HG03575 (cell line): ENCODE measurements at regions not wholly inside any gene's neighbourhood (a gene's known extent, or its start where the extent isn't known, plus 50 kb on each side); places are given as distances from the start of the nearest gene placed in this dataset.
"Not testable (repeated sequence)": the region's sequence is repeated elsewhere in the genome, so short reads cannot be mapped to it uniquely, and the experiment has no call there.

ENCODE experiments used
- ATAC-seq: cut with Tn5 transposase; IDR thresholded peaks from one replicate; pipeline ENCODE4 v1.9.1; 2021; ENCODE audit not compliant: unreplicated experiment, insufficient number of reproducible peaks, low FRiP score; ENCODE audit errors: extremely low read depth

- no peak for ATAC-seq
Measured at GRCh38 chr2:31748041-31748440, 167.3 kb upstream of the SRD5A2 start.

- ATAC-seq: no peak
Measured at GRCh38 chr2:31739161-31739560, 158.4 kb upstream of the SRD5A2 start.

DNA sequence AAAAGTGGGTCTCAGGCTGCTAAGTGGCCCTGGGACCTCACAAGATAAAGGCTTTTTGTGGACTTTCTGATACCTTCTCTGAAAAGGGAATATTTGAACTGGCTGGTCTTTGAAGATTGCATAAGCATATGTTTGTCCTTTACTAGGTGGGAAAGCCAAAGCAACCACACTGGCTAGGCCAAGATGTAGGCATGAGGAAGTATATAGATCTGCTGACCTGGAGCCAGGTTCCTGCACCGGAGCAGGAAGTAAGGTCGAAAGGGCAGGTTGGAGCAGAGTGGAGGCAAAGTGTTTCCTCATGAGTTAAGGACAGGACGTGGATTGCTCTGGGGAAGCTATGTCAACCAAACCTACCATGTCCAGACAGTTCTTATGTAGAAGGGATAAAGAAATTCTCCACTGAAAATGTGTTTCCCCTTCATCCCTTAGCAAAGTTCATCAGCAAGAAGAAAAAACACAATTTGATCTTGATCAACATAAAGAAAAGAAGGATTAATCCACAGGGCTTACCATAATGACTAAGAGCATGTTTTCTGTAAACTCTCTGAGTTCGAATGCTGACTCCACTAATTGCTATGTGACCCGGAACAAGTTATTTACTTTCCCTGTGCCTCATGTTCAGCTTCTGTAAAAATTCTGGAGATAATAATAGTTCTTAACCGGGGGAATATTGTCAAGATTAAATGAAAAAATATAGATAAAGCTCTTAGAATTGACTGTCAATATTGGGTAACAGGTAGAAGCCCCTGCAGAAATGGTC is 156.1 kb upstream of the SRD5A2 start:
- no peak for ATAC-seq

GRCh38 chr2:31735716-31736115 is 155.0 kb upstream of the SRD5A2 start:
- no peak for ATAC-seq

DNA sequence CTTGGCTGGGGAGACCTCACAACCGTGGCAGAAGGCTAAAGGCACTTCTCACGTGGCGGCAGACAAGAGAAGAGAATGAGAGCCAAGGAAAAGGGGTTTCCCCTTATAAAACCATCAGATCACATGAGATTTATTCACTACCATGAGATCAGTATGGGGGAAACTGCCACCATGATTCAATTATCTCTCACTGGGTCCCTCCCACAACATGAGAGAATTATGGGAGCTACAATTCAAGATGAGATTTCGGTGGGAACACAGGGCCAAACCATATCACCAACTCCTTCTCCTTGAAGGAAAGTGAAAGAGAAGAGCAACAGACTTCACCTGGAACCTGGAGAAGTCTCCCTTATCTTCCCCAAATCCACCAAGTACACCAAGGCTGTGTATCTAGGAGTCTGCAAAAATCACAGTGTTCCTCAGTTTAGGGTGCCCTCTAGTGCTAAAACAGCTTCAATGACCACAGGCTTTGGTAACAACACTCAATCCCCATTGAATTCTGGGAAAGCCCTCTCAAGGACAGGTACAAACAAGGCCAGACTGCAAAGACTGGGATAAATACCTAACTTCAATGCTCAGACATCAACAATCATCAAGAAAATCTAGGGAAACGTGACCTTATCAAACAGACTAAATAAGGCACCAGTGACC is 148.8 kb upstream of the SRD5A2 start:
- ATAC-seq: no peak

DNA sequence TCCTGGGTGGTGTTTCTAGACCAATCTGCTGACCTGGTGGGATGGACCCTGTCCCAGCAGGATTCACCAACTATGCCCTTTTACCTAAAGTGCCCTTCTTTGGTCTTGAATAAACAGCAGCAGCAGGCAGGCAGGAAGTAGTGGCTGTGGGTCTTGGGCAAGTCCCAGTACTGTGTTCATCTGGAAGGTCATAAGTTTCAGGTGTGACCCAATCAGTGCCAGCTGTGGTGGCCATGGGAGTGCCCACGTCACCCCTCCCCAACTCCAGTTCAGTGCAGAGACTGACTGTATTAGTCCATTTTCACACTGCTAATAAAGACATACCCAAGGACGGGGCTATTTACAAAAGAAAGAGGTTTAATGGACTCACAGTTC is 148.3 kb upstream of the SRD5A2 start:
- no peak for ATAC-seq

DNA sequence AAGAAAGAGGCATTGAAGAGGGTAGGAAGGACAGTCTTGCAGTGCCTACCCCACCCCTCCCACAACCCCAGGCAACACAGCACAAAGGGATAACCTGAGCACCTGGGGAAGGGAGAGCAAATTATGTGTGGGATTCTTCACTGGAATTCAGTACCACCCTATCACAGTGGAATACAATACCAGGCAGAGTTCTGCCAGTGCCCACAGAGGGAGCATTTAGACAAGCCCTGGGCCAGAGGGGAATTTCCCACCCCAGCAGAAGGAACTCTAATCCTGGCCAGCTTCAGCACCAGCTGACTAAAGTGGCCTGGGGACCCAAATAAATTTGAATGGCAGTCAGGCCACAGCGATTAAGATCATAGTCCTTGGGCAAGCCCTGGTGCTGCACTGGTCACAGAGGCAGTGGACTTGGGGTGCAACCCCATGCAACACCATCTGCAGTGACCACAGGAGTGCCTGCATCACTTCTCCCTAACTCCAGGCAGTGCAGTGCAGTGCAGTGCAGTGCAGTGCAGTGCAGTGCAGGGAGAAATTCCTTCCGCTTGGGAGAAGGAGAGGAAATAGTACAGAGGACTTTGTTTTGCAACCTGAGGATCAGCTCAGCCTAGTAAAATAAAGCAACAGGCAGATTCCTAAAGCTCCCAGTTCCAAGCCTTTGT is 147.8 kb upstream of the SRD5A2 start:
- ATAC-seq: no peak

DNA sequence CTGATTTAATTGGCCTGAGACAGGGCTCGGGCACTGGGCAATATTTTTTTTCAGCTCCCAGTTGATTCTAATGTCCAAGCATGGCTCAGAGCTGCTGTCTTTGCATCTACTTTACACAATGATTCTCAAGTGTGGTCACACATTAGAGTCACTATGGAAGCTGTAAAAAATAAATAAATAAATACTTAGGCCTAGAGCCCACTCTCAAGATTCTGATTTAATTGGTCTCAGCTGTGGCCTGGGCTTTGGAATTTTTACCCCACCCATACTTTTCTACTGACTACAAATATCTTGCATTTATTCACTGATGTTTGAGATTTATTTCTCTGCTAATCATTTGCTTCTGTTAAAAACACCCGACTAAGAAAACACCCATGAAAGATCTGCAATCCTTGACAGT is 145.7 kb upstream of the SRD5A2 start:
- ATAC-seq: no peak

DNA sequence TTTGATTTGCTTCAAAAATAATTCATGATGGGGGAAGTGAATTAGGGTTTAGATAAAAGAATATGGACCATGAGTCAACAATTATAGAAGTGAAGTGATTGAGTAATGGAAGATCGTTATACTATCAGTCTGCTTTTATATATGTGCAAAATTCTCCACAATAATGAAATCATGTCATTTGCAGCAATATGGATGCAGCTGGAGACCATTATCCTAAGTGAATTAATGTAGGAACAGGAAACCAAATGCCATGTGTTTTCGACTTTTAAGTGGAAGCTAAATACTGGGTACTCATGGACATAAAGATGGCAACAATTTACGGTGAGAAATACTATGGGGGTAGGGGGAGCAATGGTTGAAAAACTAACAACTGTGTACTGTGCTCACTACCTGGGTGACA is 144.7 kb upstream of the SRD5A2 start:
- ATAC-seq: no peak

DNA sequence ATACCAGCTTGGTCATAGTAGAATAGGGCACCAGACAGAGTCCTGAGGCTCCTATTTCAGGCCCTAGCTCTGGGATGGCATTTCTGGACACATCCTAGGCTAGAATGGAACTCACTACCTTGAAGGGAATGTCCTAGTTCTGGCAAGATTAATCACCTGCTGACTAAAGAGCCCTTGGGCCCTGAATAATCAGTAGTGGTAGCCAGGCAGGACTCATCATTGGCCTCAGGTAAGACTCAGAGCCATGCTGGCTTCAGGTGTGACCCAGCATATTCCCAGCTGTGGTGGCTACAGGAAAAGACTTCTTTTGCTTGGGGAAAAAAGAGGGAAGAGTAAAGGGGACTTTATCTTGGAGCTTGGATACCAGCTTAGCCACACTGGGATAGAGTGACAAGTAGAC is 131.0 kb upstream of the SRD5A2 start:
- no peak for ATAC-seq

DNA sequence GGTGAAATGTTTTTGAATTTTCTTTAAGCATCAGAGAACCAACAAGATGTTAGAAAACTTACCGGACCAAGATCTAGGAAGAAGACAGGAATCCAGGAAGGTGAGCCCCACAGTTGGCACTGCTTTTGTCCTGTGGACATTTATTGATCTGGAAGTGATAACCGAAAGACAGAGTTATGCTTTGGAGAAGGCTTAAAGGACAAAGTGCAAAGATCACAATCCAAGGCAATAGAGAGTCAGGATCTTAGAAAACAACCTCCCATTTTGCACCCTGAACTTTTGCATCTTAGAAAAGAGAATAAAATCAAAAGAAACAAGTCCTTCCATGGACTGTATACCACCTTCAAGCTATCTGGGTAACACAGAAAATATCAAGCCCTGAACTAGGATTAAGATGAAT is 129.4 kb upstream of the SRD5A2 start:
- no peak for ATAC-seq

GRCh38 chr2:31707992-31708391 is 127.3 kb upstream of the SRD5A2 start:
- ATAC-seq: no peak

- ATAC-seq: no peak
Measured at GRCh38 chr2:31704561-31705212, 123.9 kb upstream of the SRD5A2 start.

GRCh38 chr2:31703253-31703652 is 122.5 kb upstream of the SRD5A2 start:
- no peak for ATAC-seq

DNA sequence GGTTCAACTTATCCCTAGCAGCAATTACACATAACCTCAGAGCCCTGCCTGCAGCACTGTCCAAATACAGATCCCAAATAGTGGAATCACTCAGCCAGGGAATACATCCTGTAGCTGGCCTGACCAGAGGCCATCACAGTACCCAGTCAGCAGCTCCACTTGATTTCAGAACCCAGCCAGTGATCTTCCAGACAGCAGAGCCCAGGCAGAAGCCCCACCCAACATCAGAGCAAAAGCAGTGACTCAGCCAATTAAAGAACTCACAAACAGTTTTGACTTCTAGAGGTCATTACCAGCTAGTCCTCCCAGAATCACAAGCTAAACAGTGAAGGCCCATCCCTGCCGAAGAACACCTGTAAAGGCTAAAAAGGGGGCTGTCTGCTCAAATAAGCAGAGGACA is 118.0 kb upstream of the SRD5A2 start:
- ATAC-seq: no peak

GRCh38 chr2:31696068-31696467 is 115.3 kb upstream of the SRD5A2 start:
- ATAC-seq: no peak

DNA sequence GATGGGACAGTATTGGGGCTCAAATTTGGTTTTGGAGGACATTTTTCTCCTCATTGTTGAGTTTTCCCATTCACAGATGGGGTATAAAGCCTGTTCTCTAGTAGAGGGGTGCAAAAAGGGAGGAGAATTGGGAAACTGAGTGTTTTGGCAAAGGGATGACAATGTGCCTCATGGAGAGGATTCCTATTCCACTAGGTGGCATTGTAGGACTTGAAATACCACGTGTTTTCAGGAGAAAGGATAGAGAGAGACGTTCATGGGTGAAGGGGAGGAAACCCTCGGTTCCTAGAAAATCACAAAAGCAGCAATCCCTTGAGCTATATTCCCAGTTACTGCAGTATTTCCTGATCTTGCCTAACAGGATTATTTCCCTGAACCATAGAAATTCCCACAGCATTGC is 113.7 kb upstream of the SRD5A2 start:
- ATAC-seq: no peak

DNA sequence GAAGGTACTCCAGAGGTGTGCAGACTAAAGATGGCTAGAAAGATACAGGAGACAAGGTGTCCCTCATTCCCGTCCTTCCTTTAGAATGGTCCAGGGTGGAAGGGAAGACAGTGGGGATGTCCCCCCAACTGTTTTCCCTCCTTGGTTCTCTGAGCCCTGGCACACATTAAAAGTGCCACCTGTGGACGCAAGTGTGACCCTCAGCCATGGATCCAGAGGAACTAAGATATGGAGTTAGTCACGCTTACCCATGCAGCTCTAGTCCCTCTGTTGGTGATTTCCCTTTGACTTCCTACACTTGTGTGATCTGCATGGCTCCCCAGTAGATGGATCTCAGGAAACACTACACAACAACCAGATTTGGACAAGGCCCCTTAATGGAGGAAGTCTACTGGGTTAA is 113.1 kb upstream of the SRD5A2 start:
- ATAC-seq: no peak

GRCh38 chr2:31688282-31688681 is 107.5 kb upstream of the SRD5A2 start:
- ATAC-seq: no peak

- ATAC-seq: not testable (repeated sequence)
Measured at GRCh38 chr2:31683506-31683905, 102.8 kb upstream of the SRD5A2 start.
